ENCODE measurements at regions not wholly inside any gene's neighbourhood (a gene's known extent, or its start where the extent isn't known, plus 50 kb on each side); places are given as distances from the start of the nearest gene placed in this dataset.

DNA sequence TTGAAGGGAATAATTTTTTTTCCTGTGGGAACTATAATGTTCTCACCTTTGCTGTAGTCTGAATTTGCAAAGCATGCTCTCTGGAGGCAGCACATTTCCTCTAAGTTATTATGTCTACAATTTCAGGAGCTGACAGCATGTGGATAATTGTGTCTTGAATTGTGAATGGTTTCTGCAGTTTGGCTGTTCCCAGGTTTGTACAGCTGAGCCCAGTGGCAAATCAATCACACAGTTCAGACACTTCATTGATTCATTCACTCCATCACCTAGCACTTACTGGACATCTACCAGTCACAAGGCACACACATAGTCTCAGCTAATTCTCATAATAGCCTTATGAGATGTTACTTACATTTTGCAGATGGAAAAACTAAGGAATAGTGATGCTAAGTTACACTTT, 219.0 kb upstream of the ROPN1 start:
- no peak for DNase-seq (ENCODE audit: low read depth, low spot score)
- Histone ChIP-seq H3K4me1 (ENCODE audit: control insufficient read depth, insufficient read depth, low read length) (no peaks in the 10 kb centered on the region), H3K36me3 (ENCODE audit: control insufficient read depth, insufficient read depth, low read length) (no peaks in the 10 kb centered on the region), H3K27me3 (ENCODE audit: control insufficient read depth, insufficient read depth, low read length) (peaks cover 14% of the 10 kb centered on the region; the same call in 1 of the 2 replicates), H3K9me3 (ENCODE audit: control insufficient read depth, insufficient read depth, low read depth, low read length) (no peaks in the 10 kb centered on the region), H3K27ac (ENCODE audit: low read length) (no peak overlapping the region), H3K4me3 (ENCODE audit: low read depth in 2 of 2, low read length in 2 of 2) (no peak overlapping the region)
- ATAC-seq, result no peak
- CTCF ChIA-PET, result no interaction called here
- intact Hi-C loops (cut with micrococcal nuclease; ENCODE audit: unreplicated experiment), result no loop called here
- in situ Hi-C loops (cut with HindIII; ENCODE audit: low pct_unique_long_range_greater_than_20kb, low sequenced_read_pairs), result no loop called here
- POLR2A ChIA-PET, result no interaction called here
- TF ChIP-seq SIN3A (IDR thresholded peaks at IDR 0.05; ENCODE audit: borderline replicate concordance, insufficient read depth, low read depth, low read length) (no peak), POLR2AphosphoS5 (IDR thresholded peaks at IDR 0.05; ENCODE audit: low read depth, low read length) (no peak), TCF7L2 (IDR thresholded peaks at IDR 0.05; ENCODE audit: low read depth, low read length) (no peak)
- TF ChIP-seq, protein P1, sequence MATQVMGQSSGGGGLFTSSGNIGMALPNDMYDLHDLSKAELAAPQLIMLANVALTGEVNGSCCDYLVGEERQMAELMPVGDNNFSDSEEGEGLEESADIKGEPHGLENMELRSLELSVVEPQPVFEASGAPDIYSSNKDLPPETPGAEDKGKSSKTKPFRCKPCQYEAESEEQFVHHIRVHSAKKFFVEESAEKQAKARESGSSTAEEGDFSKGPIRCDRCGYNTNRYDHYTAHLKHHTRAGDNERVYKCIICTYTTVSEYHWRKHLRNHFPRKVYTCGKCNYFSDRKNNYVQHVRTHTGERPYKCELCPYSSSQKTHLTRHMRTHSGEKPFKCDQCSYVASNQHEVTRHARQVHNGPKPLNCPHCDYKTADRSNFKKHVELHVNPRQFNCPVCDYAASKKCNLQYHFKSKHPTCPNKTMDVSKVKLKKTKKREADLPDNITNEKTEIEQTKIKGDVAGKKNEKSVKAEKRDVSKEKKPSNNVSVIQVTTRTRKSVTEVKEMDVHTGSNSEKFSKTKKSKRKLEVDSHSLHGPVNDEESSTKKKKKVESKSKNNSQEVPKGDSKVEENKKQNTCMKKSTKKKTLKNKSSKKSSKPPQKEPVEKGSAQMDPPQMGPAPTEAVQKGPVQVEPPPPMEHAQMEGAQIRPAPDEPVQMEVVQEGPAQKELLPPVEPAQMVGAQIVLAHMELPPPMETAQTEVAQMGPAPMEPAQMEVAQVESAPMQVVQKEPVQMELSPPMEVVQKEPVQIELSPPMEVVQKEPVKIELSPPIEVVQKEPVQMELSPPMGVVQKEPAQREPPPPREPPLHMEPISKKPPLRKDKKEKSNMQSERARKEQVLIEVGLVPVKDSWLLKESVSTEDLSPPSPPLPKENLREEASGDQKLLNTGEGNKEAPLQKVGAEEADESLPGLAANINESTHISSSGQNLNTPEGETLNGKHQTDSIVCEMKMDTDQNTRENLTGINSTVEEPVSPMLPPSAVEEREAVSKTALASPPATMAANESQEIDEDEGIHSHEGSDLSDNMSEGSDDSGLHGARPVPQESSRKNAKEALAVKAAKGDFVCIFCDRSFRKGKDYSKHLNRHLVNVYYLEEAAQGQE (IDR thresholded peaks at IDR 0.05; ENCODE audit: insufficient read depth in 1 of 2, low read depth in 2 of 2, low read length in 1 of 2), result no peak
- TF ChIP-seq, protein P2, sequence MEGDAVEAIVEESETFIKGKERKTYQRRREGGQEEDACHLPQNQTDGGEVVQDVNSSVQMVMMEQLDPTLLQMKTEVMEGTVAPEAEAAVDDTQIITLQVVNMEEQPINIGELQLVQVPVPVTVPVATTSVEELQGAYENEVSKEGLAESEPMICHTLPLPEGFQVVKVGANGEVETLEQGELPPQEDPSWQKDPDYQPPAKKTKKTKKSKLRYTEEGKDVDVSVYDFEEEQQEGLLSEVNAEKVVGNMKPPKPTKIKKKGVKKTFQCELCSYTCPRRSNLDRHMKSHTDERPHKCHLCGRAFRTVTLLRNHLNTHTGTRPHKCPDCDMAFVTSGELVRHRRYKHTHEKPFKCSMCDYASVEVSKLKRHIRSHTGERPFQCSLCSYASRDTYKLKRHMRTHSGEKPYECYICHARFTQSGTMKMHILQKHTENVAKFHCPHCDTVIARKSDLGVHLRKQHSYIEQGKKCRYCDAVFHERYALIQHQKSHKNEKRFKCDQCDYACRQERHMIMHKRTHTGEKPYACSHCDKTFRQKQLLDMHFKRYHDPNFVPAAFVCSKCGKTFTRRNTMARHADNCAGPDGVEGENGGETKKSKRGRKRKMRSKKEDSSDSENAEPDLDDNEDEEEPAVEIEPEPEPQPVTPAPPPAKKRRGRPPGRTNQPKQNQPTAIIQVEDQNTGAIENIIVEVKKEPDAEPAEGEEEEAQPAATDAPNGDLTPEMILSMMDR (IDR thresholded peaks at IDR 0.05), result no peak
- BruUV-seq (replicated peaks), result no TSS peak

DNA sequence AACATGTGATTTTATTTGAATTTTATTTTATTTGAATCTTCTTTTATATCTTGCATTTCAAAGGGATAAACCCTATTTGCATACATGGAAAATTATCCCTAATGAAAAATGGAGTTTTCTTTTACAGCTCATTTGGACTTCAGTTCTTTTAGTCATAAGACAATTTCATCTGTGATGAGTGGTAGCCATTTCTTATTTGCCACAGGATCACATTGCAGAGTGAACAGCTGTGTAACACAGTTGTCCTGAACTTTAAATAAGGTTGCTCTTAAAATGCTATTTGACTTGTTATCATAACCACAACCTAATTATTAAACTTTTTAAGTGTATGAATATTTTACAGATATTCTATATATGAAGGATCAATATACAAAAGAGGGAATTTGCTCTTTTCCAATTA, 221.7 kb upstream of the ROPN1 start:
- ChIA-PET POLR2A (no interaction called here), CTCF (no interaction called here)
- no peak for DNase-seq (ENCODE audit: low read depth, low spot score)
- Histone ChIP-seq H3K27me3 (ENCODE audit: control insufficient read depth, insufficient read depth, low read length) (peaks cover 9% of the 10 kb centered on the region; the same call in 1 of the 2 replicates), H3K9me3 (ENCODE audit: control insufficient read depth, insufficient read depth, low read depth, low read length) (no peaks in the 10 kb centered on the region), H3K27ac (ENCODE audit: low read length) (no peak overlapping the region), H3K36me3 (ENCODE audit: control insufficient read depth, insufficient read depth, low read length) (no peaks in the 10 kb centered on the region), H3K4me1 (ENCODE audit: control insufficient read depth, insufficient read depth, low read length) (no peaks in the 10 kb centered on the region), H3K4me3 (ENCODE audit: low read depth in 2 of 2, low read length in 2 of 2) (no peak overlapping the region)
- intact Hi-C loops (cut with micrococcal nuclease; ENCODE audit: unreplicated experiment), result no loop called here
- no TSS peak for BruUV-seq (replicated peaks)
- no peak for ATAC-seq
- TF ChIP-seq POLR2AphosphoS5 (IDR thresholded peaks at IDR 0.05; ENCODE audit: low read depth, low read length) (no peak), SIN3A (IDR thresholded peaks at IDR 0.05; ENCODE audit: borderline replicate concordance, insufficient read depth, low read depth, low read length) (no peak), TCF7L2 (IDR thresholded peaks at IDR 0.05; ENCODE audit: low read depth, low read length) (no peak)
- TF ChIP-seq, protein P2 (IDR thresholded peaks at IDR 0.05), result no peak
- TF ChIP-seq, protein P1 (IDR thresholded peaks at IDR 0.05; ENCODE audit: insufficient read depth in 1 of 2, low read depth in 2 of 2, low read length in 1 of 2), result no peak
- in situ Hi-C loops (cut with HindIII; ENCODE audit: low pct_unique_long_range_greater_than_20kb, low sequenced_read_pairs), result no loop called here
